Neural cell (in vitro differentiated cells): ENCODE measurements at regions not wholly inside any gene's neighbourhood (a gene's known extent, or its start where the extent isn't known, plus 50 kb on each side); places are given as distances from the start of the nearest gene placed in this dataset.

ENCODE experiments used
- H2AFZ ChIP-seq: fragments of 200-600, 300-800 bp; sonication (generic), shearing (Covaris generic); 2 replicates; pipeline ENCODE4 v1.6.0; 2014; ENCODE audit warnings: low read depth, mild to moderate bottlenecking, antibody characterized with exemption, low read length, moderate library complexity
- H3F3A ChIP-seq: fragments of 200-600 bp; shearing (Covaris generic); 2 replicates; pipeline ENCODE4 v1.6.1; 2016; ENCODE audit warnings: mild to moderate bottlenecking, moderate library complexity, mixed read lengths, antibody characterized with exemption, low read length; ENCODE audit not compliant: insufficient read depth, poor library complexity, severe bottlenecking
- H3K27ac ChIP-seq: fragments of 200-600, 300-800 bp; sonication (generic), shearing (Covaris generic); 2 replicates; pipeline ENCODE4 v1.5.1; 2014; ENCODE audit warnings: mild to moderate bottlenecking, low read length, moderate library complexity
- H3K27me3 ChIP-seq: fragments of 300-800, 200-600 bp; sonication (generic), shearing (Covaris generic); 2 replicates; pipeline ENCODE4 v1.6.0; 2014; ENCODE audit warnings: mild to moderate bottlenecking, low read depth, low read length, moderate library complexity; ENCODE audit not compliant: insufficient read depth
- H3K36me3 ChIP-seq: fragments of 300-800, 200-600 bp; sonication (generic), shearing (Covaris generic); 2 replicates; pipeline ENCODE4 v1.5.1; 2014; ENCODE audit warnings: mild to moderate bottlenecking, antibody characterized with exemption, low read length, moderate library complexity; ENCODE audit not compliant: insufficient read depth
- H3K4me2 ChIP-seq: fragments of 300-800, 200-600 bp; sonication (generic), shearing (Covaris generic); 2 replicates; pipeline ENCODE4 v1.6.0; 2014; ENCODE audit warnings: mild to moderate bottlenecking, low read length
- H3K4me3 ChIP-seq: fragments of 300-800, 200-600 bp; sonication (generic), shearing (Covaris generic); 2 replicates; pipeline ENCODE4 v1.5.1; 2014; ENCODE audit warnings: mild to moderate bottlenecking, low read length, moderate library complexity
- H3K79me2 ChIP-seq: fragments of 200-600 bp; shearing (Covaris generic); replicated peaks from 2 replicates; pipeline ENCODE4 v1.6.0; 2014; ENCODE audit warnings: mild to moderate bottlenecking, low read length, moderate library complexity; ENCODE audit not compliant: insufficient read depth
- H3K9ac ChIP-seq: fragments of 300-800, 200-600 bp; sonication (generic), shearing (Covaris generic); 2 replicates; pipeline ENCODE4 v1.6.1; 2016; ENCODE audit warnings: mild to moderate bottlenecking, low read length, mixed read lengths
- H3K9me2 ChIP-seq: fragments of 200-600 bp; shearing (Covaris generic); 2 replicates; pipeline ENCODE4 v1.6.1; 2016; ENCODE audit warnings: mild to moderate bottlenecking, low read length, mixed read lengths; ENCODE audit not compliant: insufficient read depth
- H3K9me3 ChIP-seq: fragments of 200-600, 300-800 bp; sonication (generic), shearing (Covaris generic); 2 replicates; pipeline ENCODE4 v1.6.1; 2016; ENCODE audit warnings: mild to moderate bottlenecking, mixed run types, low read length, moderate library complexity, mixed read lengths
- H4K20me1 ChIP-seq: fragments of 200-600 bp; shearing (Covaris generic); 2 replicates; pipeline ENCODE4 v1.6.1; 2016; ENCODE audit warnings: mild to moderate bottlenecking, mixed run types; ENCODE audit not compliant: insufficient read depth
- CTCF ChIP-seq: fragments of 450-650 bp; IDR thresholded peaks from 2 replicates; pipeline ENCODE4 v1.5.1; 2014; ENCODE audit warnings: antibody characterized with exemption, mild to moderate bottlenecking, moderate library complexity; ENCODE audit not compliant: poor library complexity, severe bottlenecking
- EP300 ChIP-seq: fragments of 450-650 bp; conservative IDR thresholded peaks from 2 replicates; pipeline ENCODE4 v1.6.1; 2014; ENCODE audit warnings: antibody characterized with exemption, mild to moderate bottlenecking, moderate library complexity; ENCODE audit not compliant: poor library complexity, severe bottlenecking
- EZH2 ChIP-seq: fragments of 200-600, 300-800 bp; shearing (Covaris generic), sonication (generic); IDR thresholded peaks from 2 replicates; pipeline ENCODE4 v1.6.1; 2014; ENCODE audit warnings: antibody characterized with exemption, low read length, borderline replicate concordance, mild to moderate bottlenecking; ENCODE audit not compliant: insufficient read depth, poor library complexity, severe bottlenecking
- MXI1 ChIP-seq: fragments of 450-650 bp; conservative IDR thresholded peaks from 2 replicates; pipeline ENCODE4 v1.6.1; 2014; ENCODE audit warnings: antibody characterized with exemption, mild to moderate bottlenecking; ENCODE audit not compliant: poor library complexity, severe bottlenecking
- POLR2AphosphoS5 ChIP-seq: IDR thresholded peaks from 2 replicates; pipeline ENCODE4 v1.6.1; 2012
- RAD21 ChIP-seq: fragments of 450-650 bp; conservative IDR thresholded peaks from 2 replicates; pipeline ENCODE4 v1.6.1; 2014; ENCODE audit warnings: antibody characterized with exemption, mild to moderate bottlenecking, moderate library complexity
- SMC3 ChIP-seq: fragments of 450-650 bp; conservative IDR thresholded peaks from 2 replicates; pipeline ENCODE4 v1.6.1; 2014; ENCODE audit warnings: antibody characterized with exemption, mild to moderate bottlenecking, moderate library complexity; ENCODE audit not compliant: poor library complexity
- TAF1 ChIP-seq: IDR thresholded peaks from 2 replicates; pipeline ENCODE4 v1.6.1; 2012; ENCODE audit warnings: low read depth
- TF ChIP-seq, protein P1 (sequence below): IDR thresholded peaks from 2 replicates; pipeline ENCODE4 v1.6.1; 2012; ENCODE audit warnings: borderline replicate concordance

GRCh38 chr2:42957109-42957860 lies 164.9 kb upstream of the HAAO start:
- Histone ChIP-seq H3K4me3 (no peak overlapping the region), H3K79me2 (no peaks in the 10 kb centered on the region), H3K9me3 (no peaks in the 10 kb centered on the region), H3K9me2 (no peaks in the 10 kb centered on the region), H3K9ac (no peak overlapping the region), H3F3A (no peaks in the 10 kb centered on the region), H3K36me3 (no peaks in the 10 kb centered on the region), H3K4me2 (no peak overlapping the region), H3K27me3 (no peaks in the 10 kb centered on the region), H3K27ac (no peak overlapping the region), H2AFZ (no peak overlapping the region), H4K20me1 (no peaks in the 10 kb centered on the region)
- TF ChIP-seq EZH2 = no peak
- TF ChIP-seq CTCF = no peak
- no peak for TF ChIP-seq RAD21
- TF ChIP-seq TAF1 = no peak
- TF ChIP-seq MXI1 = no peak
- no peak for TF ChIP-seq POLR2AphosphoS5
- TF ChIP-seq, protein P1, sequence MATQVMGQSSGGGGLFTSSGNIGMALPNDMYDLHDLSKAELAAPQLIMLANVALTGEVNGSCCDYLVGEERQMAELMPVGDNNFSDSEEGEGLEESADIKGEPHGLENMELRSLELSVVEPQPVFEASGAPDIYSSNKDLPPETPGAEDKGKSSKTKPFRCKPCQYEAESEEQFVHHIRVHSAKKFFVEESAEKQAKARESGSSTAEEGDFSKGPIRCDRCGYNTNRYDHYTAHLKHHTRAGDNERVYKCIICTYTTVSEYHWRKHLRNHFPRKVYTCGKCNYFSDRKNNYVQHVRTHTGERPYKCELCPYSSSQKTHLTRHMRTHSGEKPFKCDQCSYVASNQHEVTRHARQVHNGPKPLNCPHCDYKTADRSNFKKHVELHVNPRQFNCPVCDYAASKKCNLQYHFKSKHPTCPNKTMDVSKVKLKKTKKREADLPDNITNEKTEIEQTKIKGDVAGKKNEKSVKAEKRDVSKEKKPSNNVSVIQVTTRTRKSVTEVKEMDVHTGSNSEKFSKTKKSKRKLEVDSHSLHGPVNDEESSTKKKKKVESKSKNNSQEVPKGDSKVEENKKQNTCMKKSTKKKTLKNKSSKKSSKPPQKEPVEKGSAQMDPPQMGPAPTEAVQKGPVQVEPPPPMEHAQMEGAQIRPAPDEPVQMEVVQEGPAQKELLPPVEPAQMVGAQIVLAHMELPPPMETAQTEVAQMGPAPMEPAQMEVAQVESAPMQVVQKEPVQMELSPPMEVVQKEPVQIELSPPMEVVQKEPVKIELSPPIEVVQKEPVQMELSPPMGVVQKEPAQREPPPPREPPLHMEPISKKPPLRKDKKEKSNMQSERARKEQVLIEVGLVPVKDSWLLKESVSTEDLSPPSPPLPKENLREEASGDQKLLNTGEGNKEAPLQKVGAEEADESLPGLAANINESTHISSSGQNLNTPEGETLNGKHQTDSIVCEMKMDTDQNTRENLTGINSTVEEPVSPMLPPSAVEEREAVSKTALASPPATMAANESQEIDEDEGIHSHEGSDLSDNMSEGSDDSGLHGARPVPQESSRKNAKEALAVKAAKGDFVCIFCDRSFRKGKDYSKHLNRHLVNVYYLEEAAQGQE = no peak
- TF ChIP-seq EP300 = no peak
- TF ChIP-seq SMC3 = no peak

DNA sequence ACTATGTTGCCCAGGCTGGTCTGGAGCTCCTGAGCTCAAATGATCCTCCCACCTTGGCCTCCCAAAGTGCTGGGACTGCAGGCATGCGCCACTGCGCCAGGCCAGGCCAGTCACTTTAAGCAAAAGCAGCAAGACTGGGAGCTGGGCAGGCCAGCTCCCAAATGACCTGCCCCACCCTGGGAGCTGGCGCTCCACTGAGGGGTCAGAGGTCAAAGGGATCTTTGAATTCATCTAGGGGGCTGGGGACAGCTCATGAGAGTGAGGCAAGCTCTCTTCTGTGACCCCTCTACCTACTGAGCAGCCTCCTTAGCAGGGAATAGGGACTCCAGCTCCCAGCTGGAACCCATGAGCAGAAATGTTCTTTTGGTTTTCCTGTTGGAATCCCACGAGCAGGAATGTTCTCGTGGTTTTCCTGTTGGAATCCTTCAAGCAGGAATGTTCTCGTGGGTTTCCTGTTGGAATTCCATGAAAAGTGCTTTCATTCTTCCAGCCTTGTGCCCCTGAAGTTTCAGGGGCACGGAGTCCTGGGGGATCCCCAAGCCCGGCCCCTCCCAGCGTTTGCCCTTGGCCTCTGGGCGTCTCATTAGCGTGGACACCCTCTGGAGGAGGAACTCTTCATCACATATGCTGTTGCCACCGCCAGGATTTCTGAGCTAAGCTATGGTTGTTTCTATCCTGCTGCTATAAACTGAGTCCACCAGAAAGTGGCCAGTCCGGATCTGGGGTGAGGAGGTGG lies 162.0 kb upstream of the HAAO start:
- Histone ChIP-seq H3K9me3 (no peaks in the 10 kb centered on the region), H3K36me3 (no peaks in the 10 kb centered on the region), H3K4me2 (no peak overlapping the region), H4K20me1 (no peaks in the 10 kb centered on the region), H3K27me3 (no peaks in the 10 kb centered on the region), H2AFZ (no peak overlapping the region), H3K79me2 (no peaks in the 10 kb centered on the region), H3F3A (no peaks in the 10 kb centered on the region), H3K4me3 (no peak overlapping the region), H3K9ac (no peak overlapping the region), H3K9me2 (no peaks in the 10 kb centered on the region), H3K27ac (no peak overlapping the region)
- TF ChIP-seq CTCF = no peak
- TF ChIP-seq, protein P1 = no peak
